GM19324 (cell line): ENCODE measurements at regions not wholly inside any gene's neighbourhood (a gene's known extent, or its start where the extent isn't known, plus 50 kb on each side); places are given as distances from the start of the nearest gene placed in this dataset.
A peak's percentile ranks its signal among the peaks of the same experiment; 100 is the strongest.
"Not testable (repeated sequence)": the region's sequence is repeated elsewhere in the genome, so short reads cannot be mapped to it uniquely, and the experiment has no call there.

Source experiments
- ATAC-seq: cut with Tn5 transposase; IDR thresholded peaks from one replicate; pipeline ENCODE4 v1.9.1; 2021; ENCODE audit warnings: mild to moderate bottlenecking, moderate library complexity; ENCODE audit not compliant: unreplicated experiment, low FRiP score

DNA sequence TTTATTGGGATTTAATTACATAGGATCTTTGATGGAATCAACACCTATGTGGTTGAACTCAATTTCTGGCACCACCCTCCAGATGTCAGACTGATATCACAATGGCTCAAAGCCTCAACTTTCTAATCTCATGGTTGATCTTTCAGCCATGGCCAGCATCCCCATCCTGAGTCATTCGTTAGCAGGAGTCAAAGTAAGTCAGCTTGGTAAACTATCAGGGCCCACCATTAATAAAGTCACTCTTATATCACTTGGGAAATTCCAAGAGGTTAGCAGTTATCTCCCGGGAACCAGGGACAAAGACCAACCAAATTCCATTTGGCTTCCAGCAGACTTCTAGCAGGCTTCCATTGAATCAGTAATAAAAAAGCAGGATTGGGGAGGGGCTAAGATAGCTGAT, 50.7 kb upstream of the TNFSF4 start:
- ATAC-seq: no peak

GRCh38 chr1:173258479-173259264, 51.5 kb upstream of the TNFSF4 start:
- no peak for ATAC-seq

- not testable (repeated sequence) for ATAC-seq
Measured at GRCh38 chr1:173260329-173260728, 53.2 kb upstream of the TNFSF4 start.

- no peak for ATAC-seq
Measured at GRCh38 chr1:173266841-173267240, 59.7 kb upstream of the TNFSF4 start.

- no peak for ATAC-seq
Measured at GRCh38 chr1:173267453-173267945, 60.4 kb upstream of the TNFSF4 start.

DNA sequence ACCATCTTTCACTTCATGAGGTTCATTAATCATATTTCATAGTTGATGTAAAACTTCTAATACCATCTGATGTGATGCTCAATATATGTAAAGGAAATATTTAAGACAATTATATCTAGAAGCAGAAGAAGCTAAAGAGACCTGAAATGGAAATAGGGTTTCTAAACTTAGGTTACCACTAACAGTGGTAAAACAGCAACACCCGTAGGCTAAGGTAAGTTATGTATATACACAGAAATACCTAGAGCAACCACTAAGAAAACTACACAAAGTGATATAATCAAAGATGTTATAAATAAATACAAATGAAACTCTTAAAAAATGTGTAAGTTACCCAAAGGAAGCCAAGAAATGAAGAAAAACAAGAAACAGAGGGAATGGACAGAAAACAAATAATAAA, 61.1 kb upstream of the TNFSF4 start:
- ATAC-seq: no peak

GRCh38 chr1:173268786-173269277, 61.7 kb upstream of the TNFSF4 start:
- ATAC-seq: no peak

DNA sequence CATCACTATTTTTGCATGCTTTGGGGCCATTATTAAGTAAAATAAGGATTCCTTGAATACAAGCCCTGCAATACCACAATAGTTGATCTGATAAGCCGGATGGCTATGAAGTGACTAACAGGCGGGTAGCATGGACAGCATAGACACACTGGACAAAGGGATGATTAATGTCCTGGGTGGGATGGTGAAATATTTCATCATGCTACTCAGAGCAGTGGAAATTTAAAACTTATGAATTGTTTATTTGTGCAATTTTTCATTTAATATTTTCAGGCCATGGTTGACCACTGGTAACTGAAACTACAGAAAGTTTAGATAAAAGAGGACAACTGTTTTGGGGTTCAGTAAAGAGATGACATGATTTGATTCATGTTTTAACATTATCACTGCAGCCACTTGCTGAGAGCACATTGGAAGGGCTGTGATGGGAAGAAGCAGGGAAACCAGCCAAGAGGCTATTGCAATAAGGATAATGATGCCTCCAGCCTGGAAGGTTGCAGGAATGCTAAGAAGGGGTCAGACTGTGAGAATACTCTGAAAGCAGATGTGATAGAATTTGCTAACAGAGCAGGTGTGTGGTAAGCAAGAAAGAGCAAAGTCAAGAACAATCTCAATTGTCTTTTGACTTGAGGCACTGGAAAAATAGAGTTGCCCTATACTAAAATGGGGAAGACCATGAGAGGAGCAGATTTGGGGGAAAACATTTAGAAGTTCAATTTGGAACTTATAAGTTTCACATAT, 62.5 kb upstream of the TNFSF4 start:
- ATAC-seq: no peak

DNA sequence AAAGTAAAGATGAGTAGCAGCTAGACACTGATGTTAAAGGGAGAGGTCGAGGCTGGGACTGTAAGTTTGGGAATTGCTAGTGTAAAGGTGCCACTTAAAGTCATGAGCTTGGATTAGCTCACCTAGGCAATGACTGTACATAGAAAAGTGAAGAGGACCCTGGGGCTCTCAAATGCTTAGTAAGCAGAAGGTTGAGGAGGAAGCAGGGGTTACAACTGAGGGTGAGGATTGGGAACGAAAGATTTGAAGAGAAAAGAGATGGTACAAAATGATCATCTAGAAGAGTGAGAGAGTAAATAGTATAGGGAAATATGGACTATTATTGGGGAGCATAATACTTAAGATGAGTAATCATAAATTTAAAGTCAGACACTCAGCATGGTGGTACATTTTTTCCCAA, 63.1 kb upstream of the TNFSF4 start:
- ATAC-seq: no peak

DNA sequence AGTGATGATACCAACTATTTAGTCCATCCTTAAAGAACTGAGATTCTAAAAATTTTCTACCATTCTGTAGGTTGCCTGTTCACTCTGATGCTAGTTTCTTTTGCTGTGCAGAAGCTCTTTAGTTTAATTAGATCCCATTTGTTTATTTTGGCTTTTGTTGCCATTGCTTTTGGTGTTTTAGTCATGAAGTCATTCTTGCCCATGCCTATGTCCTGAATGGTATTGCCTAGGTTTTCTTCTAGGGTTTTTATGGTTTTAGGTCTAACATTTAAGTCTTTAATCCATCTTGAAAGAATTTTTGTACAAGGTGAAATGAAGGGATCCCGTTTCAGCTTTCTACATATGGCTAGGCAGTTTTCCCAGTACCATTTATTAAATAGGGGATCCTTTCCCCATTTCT, 63.9 kb upstream of the TNFSF4 start:
- not testable (repeated sequence) for ATAC-seq

- no peak for ATAC-seq
Measured at GRCh38 chr1:173275496-173275895, 68.4 kb upstream of the TNFSF4 start.

DNA sequence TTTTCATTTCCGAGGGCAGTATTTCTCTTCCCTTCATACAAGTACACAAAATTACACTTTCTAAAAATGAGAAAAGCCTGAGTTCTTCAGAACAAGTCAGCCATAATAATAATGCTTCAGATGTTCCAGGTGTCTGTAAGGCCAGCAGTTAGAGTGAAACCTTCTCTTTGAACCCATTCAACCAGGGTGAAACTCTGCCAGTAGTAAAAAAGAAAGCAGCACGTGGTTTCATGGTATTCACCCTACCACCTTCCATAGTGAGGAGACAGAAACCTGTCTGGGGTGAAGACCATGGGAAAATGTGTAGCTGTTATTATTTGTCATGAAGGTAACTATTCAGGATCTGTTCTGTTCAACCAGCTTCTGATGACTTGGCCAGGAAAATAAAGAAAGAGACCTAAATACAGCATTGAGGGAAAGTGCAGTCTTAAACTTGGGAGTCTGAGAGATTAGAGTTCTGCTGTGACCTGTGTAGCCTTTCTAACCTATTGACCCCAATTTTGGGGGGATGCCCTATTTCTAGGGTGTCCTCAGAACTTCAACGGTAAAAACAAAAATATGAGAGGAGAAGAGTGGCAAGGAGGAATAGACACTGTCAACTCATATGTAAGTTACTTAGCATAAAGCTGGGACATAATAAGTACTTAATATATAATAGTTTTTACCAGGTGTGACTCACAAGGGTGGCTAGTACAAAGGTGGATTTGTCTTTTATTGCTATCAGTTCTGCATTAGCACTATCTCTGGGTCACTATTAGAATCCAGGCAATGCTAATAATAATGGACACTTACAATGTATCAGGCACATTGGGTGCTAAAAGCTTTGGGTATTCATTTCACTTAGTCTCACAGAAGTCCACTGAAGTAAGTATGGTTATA, 70.0 kb upstream of the TNFSF4 start:
- ATAC-seq: peak; percentile 77

GRCh38 chr1:173280899-173281660, 73.9 kb upstream of the TNFSF4 start:
- ATAC-seq: no peak

- no peak for ATAC-seq
Measured at GRCh38 chr1:173285048-173285447, 77.9 kb upstream of the TNFSF4 start.

DNA sequence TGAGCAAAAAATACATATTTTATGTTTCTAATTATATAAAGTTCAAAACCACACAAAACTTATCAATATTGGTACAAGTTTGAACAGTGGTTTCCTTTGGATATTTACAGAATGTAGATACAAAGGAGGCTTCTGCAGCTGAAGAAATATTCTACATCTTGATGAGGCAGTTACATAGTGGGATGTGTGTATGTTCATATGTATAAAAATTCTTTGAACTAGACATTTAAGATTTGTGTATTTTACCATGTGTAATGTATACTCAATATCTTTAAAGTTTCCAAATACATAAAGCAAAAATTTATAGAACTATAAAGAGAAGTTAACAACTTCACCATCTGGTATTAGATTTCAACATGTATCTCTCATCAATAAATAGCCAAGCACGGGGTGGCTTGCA, 80.7 kb upstream of the TNFSF4 start:
- no peak for ATAC-seq

GRCh38 chr1:173293756-173294155, 86.6 kb upstream of the TNFSF4 start:
- ATAC-seq: no peak

- ATAC-seq: no peak
Measured at GRCh38 chr1:173294843-173295242, 87.7 kb upstream of the TNFSF4 start.

- no peak for ATAC-seq
Measured at GRCh38 chr1:173295391-173295790, 88.3 kb upstream of the TNFSF4 start.

DNA sequence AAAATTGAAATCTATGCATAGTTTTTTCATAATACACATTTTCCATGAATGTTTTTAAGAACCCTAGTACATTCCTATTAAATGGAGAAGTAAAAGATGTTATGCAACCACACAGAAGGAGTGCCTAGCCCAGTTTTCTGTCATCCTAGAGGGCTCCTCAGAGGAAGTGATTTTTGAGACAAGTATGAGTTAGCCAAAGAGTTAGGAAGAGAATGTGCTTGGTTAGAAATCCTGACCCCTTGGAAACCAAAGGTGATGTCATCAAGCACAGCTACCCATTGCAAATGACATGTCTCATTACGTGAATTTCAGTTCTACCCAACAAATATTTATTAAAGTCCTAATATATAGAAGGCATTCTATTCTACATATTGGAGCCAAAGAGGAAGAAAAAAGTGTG, 88.9 kb upstream of the TNFSF4 start:
- ATAC-seq: no peak

GRCh38 chr1:173297798-173298391, 90.8 kb upstream of the TNFSF4 start:
- peak; percentile 72 for ATAC-seq
